HCT116 (cell line): ENCODE measurements at regions not wholly inside any gene's neighbourhood (a gene's known extent, or its start where the extent isn't known, plus 50 kb on each side); places are given as distances from the start of the nearest gene placed in this dataset.

Experiments
- ATAC-seq: fragments of 200-7000 bp; cut with Tn5 transposase; 2 replicates; pipeline ENCODE4 v1.9.1; 2020; ENCODE audit warnings: mild to moderate bottlenecking, moderate library complexity
- BruUV-seq: library from RNA; stranded (reverse); fragments of 400-500 nt; replicated peaks from 2 replicates; lab custom pipeline; 2021; lab: Mats Ljungman, UMichigan
- CTCF ChIA-PET: fragments of 300-600 bp; sonication (Branson Sonifier 250); formaldehyde crosslinking; loops from one replicate; lab custom pipeline; 2021; ENCODE audit warnings: antibody characterized with exemption; lab: Charles Lee
- POLR2A ChIA-PET: fragments of 300-600, 350-600 bp; sonication (Branson Sonifier 250); formaldehyde crosslinking; loops from one replicate; lab custom pipeline; 2021; ENCODE audit warnings: antibody characterized with exemption; lab: Charles Lee
- RAD21 ChIA-PET, 2 experiments: fragments of 300-600 bp; sonication (Branson Sonifier 250); formaldehyde crosslinking; loops; one replicate each; lab custom pipeline; 2023; ENCODE audit warnings: low total read pairs in 2 of 2; ENCODE audit not compliant: uncharacterized antibody in 2 of 2, unreplicated experiment in 2 of 2, low non-redundant PET in 1 of 2; lab: Charles Lee
- DNase-seq: peaks from one replicate; pipeline ENCODE4 v3.0.0-alpha.2; 2010; ENCODE audit warnings: low read depth, low spot score
- H2AFZ ChIP-seq: fragments of 200-600 bp; shearing (Covaris generic), sonication (generic); 2 replicates; pipeline ENCODE4 v1.6.1; 2017; ENCODE audit warnings: low read depth, mixed run types, mixed read lengths, antibody characterized with exemption, low read length; ENCODE audit not compliant: poor library complexity, severe bottlenecking
- H3K27ac ChIP-seq: 2 replicates; pipeline ENCODE4 v1.5.1; 2012; ENCODE audit warnings: low read depth, low read length
- H3K27me3 ChIP-seq: fragments of 200-600 bp; sonication (generic); 2 replicates; pipeline ENCODE4 v1.6.1; 2016; ENCODE audit warnings: mixed run types, low read length, mixed read lengths; ENCODE audit not compliant: insufficient read depth
- H3K36me3 ChIP-seq, 2 experiments: fragments of 200-500 bp in 1 of 2; fragments of 200-600 bp in 1 of 2; sonication (Bioruptor generic) in 1 of 2; sonication (generic) in 1 of 2; 2 replicates each; pipeline versions ENCODE4 v1.5.1 to v1.6.1; 2014 to 2016; ENCODE audit warnings: low read length in 2 of 2, inconsistent platforms in 1 of 2, mixed read lengths in 1 of 2, mixed run types in 1 of 2; ENCODE audit not compliant: insufficient read depth in 2 of 2, control insufficient read depth in 1 of 2
- H3K4me1 ChIP-seq, 2 experiments: fragments of 200-600 bp in 1 of 2; sonication (generic) in 1 of 2; 2 replicates each; pipeline versions ENCODE4 v1.5.1 to v1.6.1; 2012 to 2017; ENCODE audit warnings: low read length in 2 of 2, inconsistent platforms in 1 of 2, mild to moderate bottlenecking in 1 of 2, mixed read lengths in 1 of 2, mixed run types in 1 of 2, moderate library complexity in 1 of 2; ENCODE audit not compliant: insufficient read depth in 2 of 2, control insufficient read depth in 1 of 2
- H3K4me2 ChIP-seq: fragments of 200-600 bp; sonication (generic); 2 replicates; pipeline ENCODE4 v1.6.1; 2017; ENCODE audit warnings: mixed run types, low read length, mixed read lengths
- H3K4me3 ChIP-seq, 2 experiments: fragments of 200-600 bp in 1 of 2; sonication (generic) in 1 of 2; replicated peaks in 1 of 2; 2 replicates each; pipeline ENCODE4 v1.5.1; 2011 to 2016; ENCODE audit warnings: low read length in 2 of 2, control low read depth in 1 of 2, low read depth in 1 of 2, mild to moderate bottlenecking in 1 of 2, mixed read lengths in 1 of 2, mixed run types in 1 of 2
- H3K79me2 ChIP-seq: fragments of 200-600 bp; sonication (generic); 2 replicates; pipeline ENCODE4 v1.6.1; 2017; ENCODE audit warnings: mild to moderate bottlenecking, mixed run types, low read length, moderate library complexity, mixed read lengths; ENCODE audit not compliant: insufficient read depth
- H3K9ac ChIP-seq: fragments of 200-600 bp; sonication (generic); 2 replicates; pipeline ENCODE4 v1.6.1; 2016; ENCODE audit warnings: low read length, mixed read lengths
- H3K9me2 ChIP-seq: fragments of 200-600 bp; sonication (generic), shearing (Covaris generic); 2 replicates; pipeline ENCODE4 v1.6.1; 2017; ENCODE audit warnings: mixed run types, mild to moderate bottlenecking, moderate library complexity; ENCODE audit not compliant: insufficient read depth
- H3K9me3 ChIP-seq, 2 experiments: fragments of 200-500 bp in 1 of 2; fragments of 200-600 bp in 1 of 2; sonication (Bioruptor generic) in 1 of 2; sonication (generic) in 1 of 2; 2 replicates each; pipeline ENCODE4 v1.6.1; 2014 to 2017; ENCODE audit warnings: low read length in 2 of 2, mixed read lengths in 2 of 2, inconsistent platforms in 1 of 2, low read depth in 1 of 2, mild to moderate bottlenecking in 1 of 2, mixed run types in 1 of 2, moderate library complexity in 1 of 2; ENCODE audit not compliant: control insufficient read depth in 1 of 2, insufficient read depth in 1 of 2
- H4K20me1 ChIP-seq: fragments of 200-600 bp; sonication (generic), shearing (Covaris generic); 2 replicates; pipeline ENCODE4 v1.6.1; 2017; ENCODE audit warnings: mixed run types, mild to moderate bottlenecking, moderate library complexity; ENCODE audit not compliant: insufficient read depth
- ATF3 ChIP-seq: IDR thresholded peaks from 2 replicates; pipeline ENCODE4 v1.6.1; 2012
- CBX3 ChIP-seq: IDR thresholded peaks from 2 replicates; pipeline ENCODE4 v1.6.1; 2012; ENCODE audit warnings: low read depth
- CEBPB ChIP-seq: IDR thresholded peaks from 2 replicates; pipeline ENCODE4 v1.6.1; 2012; ENCODE audit warnings: low read depth
- CTCF ChIP-seq, 3 experiments: fragments of 200-600 bp in 1 of 3; sonication (generic) in 1 of 3; IDR thresholded peaks in 2 of 3; conservative IDR thresholded peaks in 1 of 3; 2 replicates each; pipeline ENCODE4 v1.5.1; 2012 to 2017; ENCODE audit warnings: low read depth in 2 of 3, low read length in 2 of 3, antibody characterized with exemption in 1 of 3, borderline replicate concordance in 1 of 3, control low read depth in 1 of 3, mild to moderate bottlenecking in 1 of 3, mixed read lengths in 1 of 3, mixed run types in 1 of 3, moderate library complexity in 1 of 3; ENCODE audit not compliant: insufficient read depth in 1 of 3
- EGR1 ChIP-seq: IDR thresholded peaks from 2 replicates; pipeline ENCODE4 v1.6.1; 2012; ENCODE audit warnings: low read depth
- ELF1 ChIP-seq: IDR thresholded peaks from 2 replicates; pipeline ENCODE4 v1.6.1; 2012; ENCODE audit warnings: low read depth, borderline replicate concordance
- EZH2 ChIP-seq: fragments of 200-600 bp; sonication (generic); IDR thresholded peaks from 2 replicates; pipeline ENCODE4 v1.6.1; 2017; ENCODE audit warnings: antibody characterized with exemption, mixed run types
- FOSL1 ChIP-seq: IDR thresholded peaks from 2 replicates; pipeline ENCODE4 v1.6.1; 2012; ENCODE audit warnings: low read depth
- JUND ChIP-seq: IDR thresholded peaks from 2 replicates; pipeline ENCODE4 v1.6.1; 2012
- POLR2A ChIP-seq: IDR thresholded peaks from 2 replicates; pipeline ENCODE4 v1.7.0; 2011; ENCODE audit warnings: borderline replicate concordance; ENCODE audit not compliant: insufficient read depth, insufficient read length; ENCODE audit errors: extremely low read depth
- POLR2AphosphoS5 ChIP-seq: IDR thresholded peaks from 2 replicates; pipeline ENCODE4 v1.6.1; 2011; ENCODE audit warnings: mild to moderate bottlenecking, low read depth, low read length, moderate library complexity
- RAD21 ChIP-seq: IDR thresholded peaks from 2 replicates; pipeline ENCODE4 v1.6.1; 2012; ENCODE audit warnings: low read depth, mild to moderate bottlenecking
- REST ChIP-seq: IDR thresholded peaks from 2 replicates; pipeline ENCODE4 v1.6.1; 2012; ENCODE audit warnings: low read depth
- SP1 ChIP-seq: IDR thresholded peaks from 2 replicates; pipeline ENCODE4 v1.6.1; 2012; ENCODE audit warnings: low read depth
- SRF ChIP-seq: IDR thresholded peaks from 2 replicates; pipeline ENCODE4 v1.6.1; 2012; ENCODE audit warnings: low read depth
- TCF7L2 ChIP-seq: IDR thresholded peaks from 2 replicates; pipeline ENCODE4 v1.7.0; 2011; ENCODE audit warnings: borderline replicate concordance, inconsistent platforms; ENCODE audit not compliant: insufficient read depth, insufficient read length; ENCODE audit errors: extremely low read depth
- YY1 ChIP-seq: IDR thresholded peaks from 2 replicates; pipeline ENCODE4 v1.6.1; 2011; ENCODE audit warnings: low read length, low read depth, moderate library complexity, mild to moderate bottlenecking; ENCODE audit not compliant: insufficient replicate concordance; ENCODE audit errors: extremely low read depth
- ZBTB33 ChIP-seq: IDR thresholded peaks from 2 replicates; pipeline ENCODE4 v1.6.1; 2011; ENCODE audit warnings: mild to moderate bottlenecking, low read length, moderate library complexity; ENCODE audit not compliant: insufficient replicate concordance; ENCODE audit errors: extremely low read depth
- ZNF274 ChIP-seq: fragments of 200-500 bp; sonication (Bioruptor generic); IDR thresholded peaks from 2 replicates; pipeline ENCODE4 v1.6.1; 2014; ENCODE audit warnings: mild to moderate bottlenecking, low read depth, low read length, inconsistent platforms
- intact Hi-C: fragments of 100-400 bp; cut with micrococcal nuclease; formaldehyde crosslinking; loops from 2 replicates; pipeline ENCODE4 v1.10.0; 2022

- Histone ChIP-seq H3K4me2 (no peak overlapping the region), H2AFZ (no peak overlapping the region), H3K4me1 (no peaks in the 10 kb centered on the region), H3K4me3 (no peak overlapping the region), H3K27ac (no peak overlapping the region), H3K79me2 (no peaks in the 10 kb centered on the region), H3K9ac (no peak overlapping the region), H3K27me3 (no peaks in the 10 kb centered on the region), H3K36me3 (no peaks in the 10 kb centered on the region), H3K9me3 (no peaks in the 10 kb centered on the region), H4K20me1 (no peaks in the 10 kb centered on the region), H3K9me2 (no peaks in the 10 kb centered on the region)
- intact Hi-C loops: no loop called here
- BruUV-seq: no TSS peak
- CTCF ChIA-PET: no interaction called here
- POLR2A ChIA-PET: no interaction called here
- ATAC-seq (no peak), DNase-seq (no peak)
- TF ChIP-seq EZH2 (no peak), POLR2A (no peak), CTCF (IDR thresholded peaks at IDR 0.05 in 2 of 3, conservative IDR thresholded peaks at IDR 0.05 in 1 of 3; ENCODE audit: borderline replicate concordance in 1 of 3, insufficient read depth in 1 of 3, low read depth in 2 of 3, low read length in 2 of 3) (no peak), SRF (no peak), CEBPB (no peak), RAD21 (no peak), FOSL1 (no peak), YY1 (no peak), ATF3 (no peak), POLR2AphosphoS5 (no peak), EGR1 (no peak), ZNF274 (no peak), SP1 (no peak), ZBTB33 (no peak), ELF1 (no peak), REST (no peak), CBX3 (no peak), TCF7L2 (no peak), JUND (no peak)
- RAD21 ChIA-PET: no interaction called here
These were observed 1239.3 kb upstream of the ADGRL4 start for GRCh38 chr1:80245813-80246212.
